Natural killer cell (primary cell): ENCODE measurements at regions not wholly inside any gene's neighbourhood (a gene's known extent, or its start where the extent isn't known, plus 50 kb on each side); places are given as distances from the start of the nearest gene placed in this dataset.

ENCODE experiments used
- ATAC-seq, 3 donors: fragments of 150-1000 bp in 2 of 3; fragments of 200-7000 bp in 1 of 3; cut with Tn5 transposase; 1 replicate in 1 of 3; 2 replicates in 2 of 3; pipeline ENCODE4 v1.10.0; 2021; ENCODE audit warnings: mild to moderate bottlenecking in 2 of 3, moderate library complexity in 2 of 3
- DNase-seq, 2 donors: peaks; one replicate each; pipeline versions ENCODE4 v3.0.0 to v3.0.0-alpha.2; 2013 to 2021; ENCODE audit warnings: mixed read lengths in 1 of 2
- H3K27ac ChIP-seq: one replicate; pipeline ENCODE4 v1.5.1; 2013; ENCODE audit warnings: mild to moderate bottlenecking, low read length
- H3K27me3 ChIP-seq: one replicate; pipeline ENCODE4 v1.6.1; 2013; ENCODE audit warnings: low read length; ENCODE audit not compliant: control insufficient read depth, insufficient read depth
- H3K36me3 ChIP-seq: one replicate; pipeline ENCODE4 v1.6.1; 2013; ENCODE audit warnings: low read length; ENCODE audit not compliant: control insufficient read depth, insufficient read depth
- H3K4me1 ChIP-seq: one replicate; pipeline ENCODE4 v1.6.1; 2013; ENCODE audit warnings: low read length; ENCODE audit not compliant: control insufficient read depth, insufficient read depth
- H3K4me3 ChIP-seq: one replicate; pipeline ENCODE4 v1.5.1; 2013; ENCODE audit warnings: low read length
- H3K9me3 ChIP-seq: one replicate; pipeline ENCODE4 v1.6.1; 2013; ENCODE audit warnings: low read length; ENCODE audit not compliant: control insufficient read depth, insufficient read depth
- H3K27ac Mint-ChIP-seq, 2 donors: one replicate each; pipeline ENCODE4 v1.8.0; 2022; ENCODE audit warnings: mild to moderate bottlenecking in 2 of 2, mixed read lengths in 2 of 2, moderate library complexity in 1 of 2
- H3K27me3 Mint-ChIP-seq, 2 donors: one replicate each; pipeline ENCODE4 v1.8.0; 2022; ENCODE audit warnings: low read depth in 2 of 2, mixed read lengths in 2 of 2
- H3K36me3 Mint-ChIP-seq: one replicate; pipeline ENCODE4 v1.8.0; 2022; ENCODE audit warnings: mixed read lengths
- H3K4me1 Mint-ChIP-seq, 2 donors: one replicate each; pipeline ENCODE4 v1.8.0; 2022; ENCODE audit warnings: mixed read lengths in 2 of 2
- H3K4me3 Mint-ChIP-seq: one replicate; pipeline ENCODE4 v1.8.0; 2022; ENCODE audit warnings: mild to moderate bottlenecking, moderate library complexity, mixed read lengths
- H3K9me3 Mint-ChIP-seq, 2 donors: one replicate each; pipeline ENCODE4 v1.8.0; 2022; ENCODE audit warnings: mixed read lengths in 2 of 2
- WGBS: methylation state at CpG from one replicate; pipeline ENCODE4 v1.1.7; 2013; ENCODE audit warnings: missing lambda C conversion rate; ENCODE audit not compliant: insufficient coverage; 5-methylcytosine and 5-hydroxymethylcytosine counted together
- intact Hi-C: fragments of 100-400 bp; cut with micrococcal nuclease; formaldehyde crosslinking; loops from one replicate; pipeline ENCODE4 v1.14.2; 2022
- TF ChIP-seq, protein P1 (sequence below): fragments of 200-600 bp; IDR thresholded peaks from one replicate; pipeline ENCODE4 v1.8.0; 2022; ENCODE audit warnings: antibody characterized with exemption

DNA sequence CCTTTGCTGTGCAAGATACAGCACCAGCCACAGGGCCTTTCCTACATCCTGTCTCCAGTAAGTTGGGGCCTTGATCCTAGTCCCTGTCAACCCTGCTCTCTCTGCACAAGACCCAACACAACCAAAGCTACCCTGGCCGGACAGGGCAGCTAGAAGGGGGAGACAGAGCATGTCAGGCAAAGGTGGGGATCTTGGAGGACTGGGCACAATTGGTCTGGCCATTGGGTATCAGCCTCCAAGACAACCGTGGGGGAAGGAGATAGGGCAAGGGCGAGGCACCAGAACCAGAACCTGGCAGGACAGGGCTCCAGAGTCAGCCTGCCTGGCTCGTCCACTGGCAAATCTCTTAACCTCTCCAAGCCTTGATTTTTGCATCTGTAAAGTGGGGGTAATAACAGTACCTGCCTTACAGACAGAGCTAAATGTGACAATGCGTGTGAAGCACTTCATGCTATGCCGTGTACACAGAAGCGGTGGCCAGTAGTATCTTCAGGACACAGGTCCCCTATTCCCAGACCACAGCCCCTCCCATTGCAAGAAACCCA, 51.6 kb upstream of the CDKN2AIPNL start:
- no peak overlapping the region for H3K4me3 ChIP-seq
- H3K27me3 ChIP-seq = no peaks in the 10 kb centered on the region
- TF ChIP-seq, protein P1, sequence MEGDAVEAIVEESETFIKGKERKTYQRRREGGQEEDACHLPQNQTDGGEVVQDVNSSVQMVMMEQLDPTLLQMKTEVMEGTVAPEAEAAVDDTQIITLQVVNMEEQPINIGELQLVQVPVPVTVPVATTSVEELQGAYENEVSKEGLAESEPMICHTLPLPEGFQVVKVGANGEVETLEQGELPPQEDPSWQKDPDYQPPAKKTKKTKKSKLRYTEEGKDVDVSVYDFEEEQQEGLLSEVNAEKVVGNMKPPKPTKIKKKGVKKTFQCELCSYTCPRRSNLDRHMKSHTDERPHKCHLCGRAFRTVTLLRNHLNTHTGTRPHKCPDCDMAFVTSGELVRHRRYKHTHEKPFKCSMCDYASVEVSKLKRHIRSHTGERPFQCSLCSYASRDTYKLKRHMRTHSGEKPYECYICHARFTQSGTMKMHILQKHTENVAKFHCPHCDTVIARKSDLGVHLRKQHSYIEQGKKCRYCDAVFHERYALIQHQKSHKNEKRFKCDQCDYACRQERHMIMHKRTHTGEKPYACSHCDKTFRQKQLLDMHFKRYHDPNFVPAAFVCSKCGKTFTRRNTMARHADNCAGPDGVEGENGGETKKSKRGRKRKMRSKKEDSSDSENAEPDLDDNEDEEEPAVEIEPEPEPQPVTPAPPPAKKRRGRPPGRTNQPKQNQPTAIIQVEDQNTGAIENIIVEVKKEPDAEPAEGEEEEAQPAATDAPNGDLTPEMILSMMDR = no peak
- Mint-ChIP-seq H3K9me3 (no peaks in the 10 kb centered on the region), H3K36me3 (no peaks in the 10 kb centered on the region), H3K4me3 (no peak overlapping the region), H3K27ac (no peak overlapping the region), H3K4me1 (peaks cover 5 to 13% of the 10 kb centered on the region in 2 donors), H3K27me3 (no peaks in the 10 kb centered on the region)
- H3K9me3 ChIP-seq = no peaks in the 10 kb centered on the region
- H3K27ac ChIP-seq = no peak overlapping the region
- 92% methylated on average over 7 of the region's 7 CpGs for WGBS
- ATAC-seq (no peak), DNase-seq (no peak)
- peaks cover 22% of the 10 kb centered on the region for H3K4me1 ChIP-seq
- intact Hi-C loops = no loop called here
- H3K36me3 ChIP-seq = no peaks in the 10 kb centered on the region

DNA sequence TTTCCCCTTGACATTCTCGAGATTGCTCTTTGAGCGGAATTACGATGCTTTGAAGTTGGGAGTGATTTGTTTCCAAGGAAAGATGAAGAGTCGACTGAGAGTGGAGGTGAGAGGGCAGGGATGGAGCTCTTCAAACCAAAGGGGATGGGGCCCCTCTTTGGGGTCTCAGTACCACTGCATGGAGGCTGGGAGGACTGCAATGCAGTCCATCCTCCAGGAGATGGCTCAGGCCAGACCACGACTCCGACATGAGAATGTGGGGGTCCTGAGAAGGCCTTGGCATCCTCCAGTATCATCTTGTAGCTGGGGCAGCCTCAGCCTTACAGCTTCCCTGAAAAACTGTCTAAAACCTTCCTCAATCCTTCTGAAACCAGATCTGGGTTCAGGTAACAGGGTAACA, 51.1 kb upstream of the CDKN2AIPNL start:
- no peaks in the 10 kb centered on the region for H3K9me3 ChIP-seq
- Mint-ChIP-seq H3K27me3 (no peaks in the 10 kb centered on the region), H3K9me3 (no peaks in the 10 kb centered on the region), H3K4me3 (no peak overlapping the region), H3K27ac (no peak overlapping the region), H3K4me1 (peaks cover 7 to 14% of the 10 kb centered on the region in 2 donors), H3K36me3 (no peaks in the 10 kb centered on the region)
- DNase-seq = no peak
- WGBS = 90% methylated on average over 6 of the region's 6 CpGs
- ATAC-seq = no peak
- peaks cover 24% of the 10 kb centered on the region for H3K4me1 ChIP-seq
- intact Hi-C loops = no loop called here
- H3K4me3 ChIP-seq = no peak overlapping the region
- H3K36me3 ChIP-seq = no peaks in the 10 kb centered on the region
- TF ChIP-seq, protein P1 = no peak
- no peaks in the 10 kb centered on the region for H3K27me3 ChIP-seq
- H3K27ac ChIP-seq = no peak overlapping the region

DNA sequence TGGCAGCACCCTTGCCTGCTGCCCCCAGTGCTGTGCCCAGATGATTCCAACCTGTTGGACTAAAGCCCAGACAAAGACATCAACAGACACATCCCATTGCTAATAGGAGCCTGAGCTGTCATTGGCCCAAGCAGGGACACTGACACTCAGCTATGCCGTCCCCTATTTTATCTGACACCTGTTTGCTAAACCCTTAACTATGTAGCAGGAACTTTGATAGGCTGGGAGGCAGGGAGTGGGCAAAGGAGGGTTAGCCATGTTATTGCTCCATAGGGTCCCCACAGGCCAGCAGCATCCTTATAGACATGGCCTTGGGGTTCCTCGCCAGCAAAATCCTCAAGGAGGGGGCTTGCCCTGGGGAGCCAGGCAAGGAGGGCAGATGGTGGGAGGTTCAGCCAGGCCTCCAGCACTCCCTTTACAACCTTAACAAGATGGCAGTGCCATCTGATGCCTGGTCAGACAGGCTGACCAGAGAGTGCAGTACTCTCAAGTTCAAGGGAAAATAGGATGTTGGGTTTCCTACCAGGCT, 50.4 kb upstream of the CDKN2AIPNL start:
- intact Hi-C loops = no loop called here
- Mint-ChIP-seq H3K9me3 (no peaks in the 10 kb centered on the region), H3K4me1 (peaks cover 11 to 17% of the 10 kb centered on the region in 2 donors), H3K27me3 (no peaks in the 10 kb centered on the region), H3K27ac (no peak overlapping the region), H3K36me3 (no peaks in the 10 kb centered on the region), H3K4me3 (no peak overlapping the region)
- ATAC-seq (no peak), DNase-seq (no peak)
- no peaks in the 10 kb centered on the region for H3K36me3 ChIP-seq
- no peaks in the 10 kb centered on the region for H3K9me3 ChIP-seq
- no peak overlapping the region for H3K4me3 ChIP-seq
- TF ChIP-seq, protein P1 = no peak
- no peak overlapping the region for H3K27ac ChIP-seq
- H3K4me1 ChIP-seq = peaks cover 29% of the 10 kb centered on the region
- H3K27me3 ChIP-seq = no peaks in the 10 kb centered on the region
- 92% methylated on average over 1 of the region's 2 CpGs for WGBS
